OCI-LY7 (cell line): ENCODE measurements at regions not wholly inside any gene's neighbourhood (a gene's known extent, or its start where the extent isn't known, plus 50 kb on each side); places are given as distances from the start of the nearest gene placed in this dataset.

Experiments used
- EZH2phosphoT487 ChIP-seq: fragments of 200-600 bp; sonication (generic); IDR thresholded peaks from 2 replicates; pipeline ENCODE4 v1.6.1; 2018; ENCODE audit warnings: low read depth, borderline replicate concordance, mild to moderate bottlenecking, mixed run types, antibody characterized with exemption, low read length, moderate library complexity, mixed read lengths
- TF ChIP-seq, protein P1 (sequence below): fragments of 200-600 bp; sonication (generic); conservative IDR thresholded peaks from 2 replicates; pipeline ENCODE4 v1.5.1; 2014; ENCODE audit warnings: mild to moderate bottlenecking, antibody characterized with exemption, low read length, moderate library complexity, mixed read lengths

DNA sequence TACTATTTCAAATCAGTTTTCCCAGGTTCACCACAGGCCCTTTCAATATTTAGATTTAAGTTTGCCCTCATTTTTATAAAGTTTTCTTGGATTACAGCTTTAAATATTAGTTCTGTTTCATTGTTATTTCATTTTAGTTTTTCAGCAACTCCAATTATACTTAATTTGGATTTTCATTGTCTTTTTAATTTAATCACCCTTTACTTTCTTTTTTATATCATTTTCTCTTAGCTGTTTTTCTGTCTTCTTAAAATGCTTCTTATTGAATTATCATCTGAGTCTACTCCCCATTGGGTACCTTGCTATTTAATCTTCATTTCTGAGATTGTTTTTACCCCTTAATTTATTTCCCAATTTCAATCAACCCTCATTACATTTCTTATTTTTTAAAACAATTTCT lies 160.4 kb downstream of the PAPSS1 start:
- TF ChIP-seq, protein P1, sequence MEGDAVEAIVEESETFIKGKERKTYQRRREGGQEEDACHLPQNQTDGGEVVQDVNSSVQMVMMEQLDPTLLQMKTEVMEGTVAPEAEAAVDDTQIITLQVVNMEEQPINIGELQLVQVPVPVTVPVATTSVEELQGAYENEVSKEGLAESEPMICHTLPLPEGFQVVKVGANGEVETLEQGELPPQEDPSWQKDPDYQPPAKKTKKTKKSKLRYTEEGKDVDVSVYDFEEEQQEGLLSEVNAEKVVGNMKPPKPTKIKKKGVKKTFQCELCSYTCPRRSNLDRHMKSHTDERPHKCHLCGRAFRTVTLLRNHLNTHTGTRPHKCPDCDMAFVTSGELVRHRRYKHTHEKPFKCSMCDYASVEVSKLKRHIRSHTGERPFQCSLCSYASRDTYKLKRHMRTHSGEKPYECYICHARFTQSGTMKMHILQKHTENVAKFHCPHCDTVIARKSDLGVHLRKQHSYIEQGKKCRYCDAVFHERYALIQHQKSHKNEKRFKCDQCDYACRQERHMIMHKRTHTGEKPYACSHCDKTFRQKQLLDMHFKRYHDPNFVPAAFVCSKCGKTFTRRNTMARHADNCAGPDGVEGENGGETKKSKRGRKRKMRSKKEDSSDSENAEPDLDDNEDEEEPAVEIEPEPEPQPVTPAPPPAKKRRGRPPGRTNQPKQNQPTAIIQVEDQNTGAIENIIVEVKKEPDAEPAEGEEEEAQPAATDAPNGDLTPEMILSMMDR = no peak
- no peak for TF ChIP-seq EZH2phosphoT487
